GM18519 (cell line): ENCODE measurements at regions not wholly inside any gene's neighbourhood (a gene's known extent, or its start where the extent isn't known, plus 50 kb on each side); places are given as distances from the start of the nearest gene placed in this dataset.
"Not testable (repeated sequence)": the region's sequence is repeated elsewhere in the genome, so short reads cannot be mapped to it uniquely, and the experiment has no call there.

Experiments
- ATAC-seq: cut with Tn5 transposase; IDR thresholded peaks from one replicate; pipeline ENCODE4 v1.9.1; 2021; ENCODE audit warnings: mild to moderate bottlenecking, moderate library complexity; ENCODE audit not compliant: unreplicated experiment, low FRiP score

DNA sequence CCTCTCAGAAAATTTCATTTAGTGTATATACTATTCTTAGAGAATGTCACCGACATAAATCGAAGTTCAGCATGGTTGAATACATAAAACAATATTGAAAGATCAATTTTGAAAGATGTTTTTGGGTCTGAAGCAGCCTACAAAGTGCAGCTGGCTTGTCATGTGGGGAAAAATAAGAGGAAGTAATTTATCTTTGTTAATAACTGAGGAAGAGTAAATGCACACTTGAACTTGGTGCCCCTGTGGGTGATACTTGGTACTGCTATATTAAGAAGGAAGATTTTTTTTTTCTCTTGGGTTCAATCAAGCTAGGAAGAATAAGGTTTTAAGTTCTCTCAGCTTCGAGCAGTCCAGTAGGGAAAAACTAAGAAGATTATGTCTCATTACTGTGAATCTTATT is 661.3 kb downstream of the RPL10L start:
- ATAC-seq: no peak

DNA sequence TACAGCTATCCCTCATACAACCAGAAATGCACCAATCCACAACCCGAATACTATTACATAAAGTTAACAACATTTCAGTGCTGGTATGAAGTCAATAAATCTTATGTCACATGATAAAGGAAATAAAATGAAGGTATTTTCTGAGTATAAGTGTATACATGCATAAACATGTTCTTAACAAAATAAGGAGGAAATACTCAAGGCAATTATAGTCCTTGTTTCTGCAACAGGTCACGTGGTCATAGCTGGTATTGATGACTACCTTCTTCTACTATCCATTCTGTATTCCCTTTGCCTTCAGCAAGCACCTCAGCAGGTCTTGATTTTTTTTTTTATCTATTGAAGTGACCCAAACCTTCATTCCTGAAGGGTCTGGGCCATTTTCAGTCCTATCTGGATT is 675.6 kb downstream of the RPL10L start:
- ATAC-seq: no peak

DNA sequence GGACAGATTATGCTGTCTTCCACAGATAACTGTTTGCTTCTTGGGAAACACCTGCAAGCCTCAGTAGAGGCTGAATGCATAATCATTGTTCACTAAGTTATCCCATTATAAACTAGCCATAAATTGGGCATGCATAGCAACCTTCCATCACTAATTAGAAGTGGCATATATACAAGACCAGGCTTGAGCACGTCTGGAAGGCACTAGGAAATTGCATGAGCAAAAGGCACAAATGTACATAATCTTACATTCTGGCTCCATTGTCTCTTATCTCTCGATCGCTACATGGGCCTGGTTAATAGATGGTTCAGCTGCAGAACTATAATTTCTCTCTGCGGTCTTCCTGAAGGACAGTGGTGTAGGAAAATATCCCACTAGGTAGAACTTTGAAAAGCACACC is 679.2 kb downstream of the RPL10L start:
- ATAC-seq: no peak

DNA sequence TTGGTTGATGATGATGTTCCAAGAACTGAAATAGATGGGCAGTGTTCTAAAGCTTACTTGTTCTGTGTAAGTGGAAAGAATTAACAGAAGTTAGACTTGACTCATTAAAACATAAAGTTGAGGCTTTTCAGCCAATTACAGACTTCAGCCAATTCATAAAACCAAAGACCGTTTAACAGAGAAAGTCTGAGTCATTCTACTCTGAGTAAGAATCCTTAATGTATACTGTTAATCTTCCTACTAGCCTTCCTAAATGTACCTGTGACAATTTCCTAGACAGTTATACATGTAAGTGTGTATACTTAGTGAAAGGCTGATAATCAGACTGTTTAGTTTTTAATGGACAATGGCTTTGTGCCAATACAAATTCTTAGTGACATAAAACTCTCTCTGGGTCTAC is 681.0 kb downstream of the RPL10L start:
- no peak for ATAC-seq

DNA sequence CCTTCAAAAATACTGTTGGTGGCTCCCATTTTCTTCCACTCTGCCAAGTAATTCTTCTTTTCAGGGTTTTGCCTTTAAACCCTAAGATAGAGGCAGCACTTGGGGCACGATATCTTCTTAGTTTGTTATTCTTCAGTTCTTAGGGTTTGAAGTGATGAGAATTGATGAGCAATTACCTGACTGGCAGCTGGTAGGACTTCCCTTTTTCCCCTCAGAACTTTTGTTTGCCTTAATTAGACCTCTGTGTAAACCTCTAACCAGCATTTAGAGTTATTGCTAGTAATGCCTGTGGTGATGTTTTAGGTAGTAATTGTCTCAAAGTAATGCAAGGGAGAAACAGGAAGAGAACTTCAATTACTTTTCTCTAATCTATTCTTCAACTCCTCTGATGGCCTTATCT is 683.5 kb downstream of the RPL10L start:
- no peak for ATAC-seq

DNA sequence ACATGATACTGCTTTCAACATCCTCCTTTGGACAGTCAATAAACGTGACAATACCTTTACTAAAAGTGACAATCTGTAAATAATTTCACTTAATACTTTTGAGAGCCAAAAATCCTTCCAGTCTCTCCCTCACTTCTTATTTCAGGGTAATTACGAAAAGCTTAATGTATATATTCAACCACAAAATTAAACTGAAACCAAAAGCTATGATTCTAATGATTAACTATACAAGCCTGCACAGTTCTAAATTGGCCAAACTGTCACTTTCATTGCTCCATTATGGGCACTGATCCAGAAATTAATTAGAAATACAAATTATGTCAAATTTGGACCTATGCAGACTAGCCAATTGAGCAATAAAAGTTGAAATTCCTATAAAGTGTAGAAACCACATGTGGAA is 696.5 kb upstream of the MIS18BP1 start:
- ATAC-seq: no peak

DNA sequence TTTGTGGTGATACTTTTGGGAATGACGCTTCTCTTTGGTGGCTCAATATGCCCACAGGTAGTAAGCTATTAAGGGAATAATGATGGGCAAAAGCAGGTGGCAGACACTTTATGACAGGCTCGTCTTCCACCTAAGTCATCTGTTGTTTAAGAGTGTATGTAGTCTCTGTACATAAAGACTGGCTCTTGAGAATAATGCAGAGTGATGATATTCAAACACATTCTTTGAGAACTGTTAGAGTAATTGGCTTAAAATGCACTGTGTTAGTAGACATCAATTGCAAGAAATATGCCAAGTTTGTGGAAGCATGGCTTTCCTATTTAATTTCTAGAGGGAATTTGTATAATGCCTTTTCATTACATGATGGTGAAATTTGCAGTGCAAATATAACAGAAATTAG is 694.8 kb upstream of the MIS18BP1 start:
- no peak for ATAC-seq

DNA sequence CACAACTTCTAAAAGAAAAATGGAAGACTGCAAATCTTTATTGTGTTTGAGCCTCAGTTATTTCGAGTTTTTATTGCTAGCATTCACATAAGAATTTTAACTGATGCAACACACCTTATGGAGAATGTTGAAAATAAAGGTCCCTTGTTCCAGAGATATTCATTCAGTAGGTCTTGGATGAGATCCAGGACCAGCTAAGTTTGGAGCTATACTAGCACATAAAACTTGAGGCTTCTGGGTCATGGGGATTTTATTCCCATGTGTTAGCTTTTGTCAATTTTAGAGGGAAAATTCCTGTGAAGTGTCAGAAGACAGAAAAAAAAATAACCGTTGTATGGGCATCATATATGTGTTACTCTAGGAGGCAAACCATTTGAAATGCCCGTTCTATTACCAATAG is 693.2 kb upstream of the MIS18BP1 start:
- no peak for ATAC-seq

DNA sequence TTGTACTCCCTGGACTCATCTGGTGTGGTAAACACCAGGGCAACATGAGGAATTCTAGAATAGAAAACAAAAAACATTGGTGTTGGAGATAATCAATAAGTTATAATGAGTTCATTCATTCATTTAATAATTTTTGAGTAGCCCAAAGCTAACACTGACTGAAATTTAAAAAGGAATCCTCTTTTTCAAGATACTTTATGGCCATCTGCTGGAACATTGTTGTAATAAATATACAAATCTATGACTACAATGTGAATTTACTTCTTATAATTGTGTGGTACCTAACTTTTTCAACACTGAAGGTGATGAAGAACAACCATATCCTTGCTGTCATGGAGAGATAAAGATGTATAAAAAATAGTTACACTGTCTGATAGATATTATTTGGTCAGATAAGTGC is 687.3 kb upstream of the MIS18BP1 start:
- no peak for ATAC-seq

DNA sequence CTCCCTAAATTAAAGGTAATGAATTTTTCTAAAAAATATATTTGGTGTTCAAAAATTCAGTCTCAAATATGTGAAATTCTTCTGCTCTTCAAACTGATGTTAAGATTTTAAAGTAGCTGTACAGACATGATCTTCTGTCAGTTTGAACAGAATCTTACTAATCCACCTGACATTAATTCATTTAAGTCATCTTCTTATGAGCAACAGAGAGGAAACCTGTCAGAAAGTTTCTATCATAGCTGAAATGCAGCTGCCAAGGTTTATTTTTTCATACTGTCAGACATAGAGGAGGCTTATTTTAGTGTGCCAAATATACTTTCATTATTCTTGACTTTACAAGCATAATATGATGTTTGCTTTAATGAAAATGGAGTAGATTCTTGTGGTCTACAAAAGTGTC is 686.6 kb upstream of the MIS18BP1 start:
- ATAC-seq: no peak

DNA sequence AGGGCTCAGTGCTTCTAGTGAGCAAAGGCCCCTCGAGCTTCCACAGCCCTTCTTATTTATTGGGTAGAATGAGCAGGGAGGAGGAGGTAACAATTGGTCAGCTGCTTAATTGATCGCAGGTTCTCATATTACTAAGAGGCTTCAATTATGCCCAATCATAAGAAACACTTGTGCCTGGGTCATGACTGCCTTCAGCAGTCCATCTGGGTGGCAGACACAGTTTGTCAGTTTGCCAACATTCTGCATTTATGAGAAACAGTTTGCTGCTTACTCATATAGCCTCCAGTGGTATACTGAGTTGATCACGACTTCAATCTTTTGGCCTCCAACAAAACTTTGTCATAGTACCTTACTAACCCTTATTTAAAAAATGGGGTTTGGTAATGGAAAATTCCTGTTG is 667.0 kb upstream of the MIS18BP1 start:
- ATAC-seq: not testable (repeated sequence)

DNA sequence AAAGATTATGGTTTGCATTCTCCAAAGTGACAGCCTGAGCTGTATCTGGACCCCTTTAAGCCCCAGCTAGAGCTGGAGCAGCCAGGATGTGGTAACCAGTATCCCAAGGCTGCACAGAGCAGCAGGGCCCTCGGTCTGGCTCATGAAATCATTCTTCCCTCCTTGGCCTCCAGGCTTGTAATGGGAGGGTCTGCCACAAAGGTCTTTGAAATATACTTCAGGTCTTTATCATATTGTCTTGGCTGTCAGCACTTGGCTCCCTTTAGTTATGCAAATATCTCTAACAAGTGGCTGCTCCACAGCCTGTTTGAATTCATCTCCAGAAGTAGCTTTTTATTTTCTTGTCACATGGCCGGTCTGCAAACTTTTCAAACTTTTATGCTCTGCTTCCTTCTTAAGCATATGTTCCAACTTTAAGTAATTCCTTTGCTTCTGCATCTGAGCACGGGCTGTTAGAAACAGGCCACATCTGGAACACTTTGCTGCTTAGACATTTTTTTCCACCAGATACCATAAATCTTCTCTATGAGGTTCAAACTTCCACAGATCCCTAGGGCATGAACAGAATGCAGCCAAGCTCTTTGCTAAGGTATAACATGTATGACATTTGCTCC is 663.4 kb upstream of the MIS18BP1 start:
- ATAC-seq: no peak

DNA sequence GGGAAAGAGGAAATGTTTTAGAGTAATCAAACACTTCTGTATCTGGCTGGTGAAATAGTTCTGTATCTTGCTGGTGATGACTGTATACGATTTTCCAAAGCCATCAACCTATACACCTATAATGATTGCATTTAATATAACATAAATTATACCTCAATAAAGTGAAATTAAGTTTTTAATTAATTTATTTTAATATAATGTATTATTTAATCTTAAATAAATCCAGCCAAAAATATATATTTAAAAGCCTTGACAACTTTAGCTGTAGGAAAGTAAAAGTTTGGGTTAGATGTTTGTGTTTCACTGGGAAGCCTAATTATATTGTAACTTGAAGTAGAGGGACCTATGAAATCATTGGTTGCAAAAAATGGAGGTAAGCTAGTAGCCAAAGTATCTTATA is 654.8 kb upstream of the MIS18BP1 start:
- no peak for ATAC-seq

DNA sequence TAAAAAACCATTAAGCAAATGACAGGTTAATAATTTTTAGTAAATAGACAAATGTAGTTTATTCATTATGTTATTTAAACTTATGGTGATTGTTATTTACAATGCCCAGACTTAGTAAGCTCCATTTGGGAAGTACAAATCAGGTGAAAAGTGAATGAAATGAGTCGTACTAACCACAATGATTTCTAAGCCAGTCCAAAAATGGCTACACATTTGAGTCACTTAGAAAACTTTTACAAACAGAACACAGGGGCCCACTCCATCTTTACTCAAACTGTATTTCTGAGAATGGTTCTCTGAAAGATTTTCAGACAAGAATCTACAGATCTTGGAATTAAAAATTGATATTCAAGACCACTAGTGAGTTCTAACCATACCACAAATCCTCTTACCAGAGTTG is 653.3 kb upstream of the MIS18BP1 start:
- no peak for ATAC-seq

DNA sequence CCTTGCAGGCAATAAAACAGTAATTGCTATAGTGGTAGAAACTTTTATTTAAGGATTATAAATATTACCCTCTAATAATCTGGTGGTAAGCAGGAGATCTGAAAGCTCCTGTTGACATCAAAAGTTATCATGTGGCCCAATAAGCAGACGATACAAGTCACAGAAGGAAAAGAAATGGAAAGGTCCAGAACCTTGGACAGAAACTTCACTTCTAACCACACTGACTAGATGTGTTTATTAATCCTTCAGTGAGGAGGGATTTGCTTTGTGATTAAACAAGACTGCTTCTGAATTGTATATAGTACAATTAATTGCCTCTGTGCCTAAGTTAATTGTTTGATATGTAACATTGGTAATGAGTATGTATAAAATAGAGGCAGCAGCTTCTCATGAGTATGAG is 652.7 kb upstream of the MIS18BP1 start:
- ATAC-seq: no peak

DNA sequence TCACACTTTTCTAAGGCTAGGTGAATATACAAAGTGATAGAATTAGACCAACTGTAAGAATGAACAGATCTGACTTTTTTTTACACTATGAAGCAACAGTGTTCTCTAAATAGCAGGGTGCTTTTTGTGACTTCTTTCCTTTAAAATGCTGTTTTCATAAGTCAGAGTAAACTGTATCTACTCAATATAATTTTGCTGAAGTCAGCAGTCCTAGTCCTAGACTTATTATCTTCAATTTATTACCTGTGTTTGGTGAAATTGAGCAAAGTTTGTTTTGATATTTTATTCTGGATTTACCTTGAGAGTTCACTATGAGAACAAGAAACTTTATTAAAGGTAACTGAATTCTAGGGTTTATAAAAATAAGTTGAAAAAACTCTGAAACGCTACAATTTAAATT is 651.3 kb upstream of the MIS18BP1 start:
- ATAC-seq: no peak

DNA sequence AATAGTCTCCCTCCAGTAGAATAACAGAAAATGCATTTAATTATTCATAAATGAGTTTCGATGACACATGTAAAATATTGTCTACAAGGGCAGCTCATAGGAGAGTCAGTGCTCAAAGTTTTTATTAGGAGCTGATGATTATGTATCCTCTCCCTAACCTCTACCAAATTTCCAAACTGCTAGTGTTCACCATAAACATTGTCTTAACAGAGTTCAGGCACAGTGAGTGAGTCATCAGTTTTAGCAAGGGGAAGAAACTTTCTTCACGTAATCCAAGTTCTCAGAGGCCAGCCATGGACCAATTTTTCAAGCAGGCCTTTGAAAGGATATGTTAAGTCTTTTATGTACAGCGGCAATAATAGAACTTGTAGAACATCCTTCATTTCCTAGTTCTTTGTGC is 649.2 kb upstream of the MIS18BP1 start:
- no peak for ATAC-seq

DNA sequence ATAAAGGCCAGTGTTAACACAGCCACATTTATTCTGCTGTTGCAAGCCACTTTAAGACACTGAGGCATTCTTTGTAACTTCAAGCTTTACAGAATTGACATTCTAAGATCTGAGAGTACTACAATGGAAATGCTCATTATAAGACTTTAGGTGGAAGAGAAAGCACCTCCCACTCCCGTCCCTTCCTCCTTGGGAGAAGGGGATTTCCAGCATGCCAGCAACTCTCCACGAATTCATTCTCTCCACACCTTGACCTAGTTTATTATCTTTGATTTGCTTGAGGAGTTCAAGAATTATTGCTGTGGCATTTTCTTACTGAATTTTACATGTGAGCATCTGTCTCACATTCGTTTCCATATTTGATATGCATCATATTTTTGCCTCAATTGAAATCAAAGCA is 644.4 kb upstream of the MIS18BP1 start:
- no peak for ATAC-seq

DNA sequence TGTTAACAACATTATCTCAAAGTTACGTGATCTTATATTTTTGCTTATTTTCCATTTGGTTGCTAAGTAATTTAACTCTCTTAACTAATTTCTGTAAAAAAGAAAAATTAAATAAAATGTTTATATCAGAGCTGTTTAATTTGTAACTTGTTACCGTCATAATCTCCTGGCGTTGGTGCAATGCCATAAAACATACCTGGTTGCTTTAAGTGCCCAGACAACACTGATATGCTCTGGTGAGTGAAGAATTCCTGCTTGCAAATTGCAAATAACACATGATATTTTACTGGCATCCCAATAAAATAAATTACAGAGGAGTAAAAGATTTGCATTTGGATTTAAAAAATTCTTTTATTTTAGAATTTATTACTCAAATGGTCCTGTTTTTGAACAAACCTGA is 640.1 kb upstream of the MIS18BP1 start:
- no peak for ATAC-seq

DNA sequence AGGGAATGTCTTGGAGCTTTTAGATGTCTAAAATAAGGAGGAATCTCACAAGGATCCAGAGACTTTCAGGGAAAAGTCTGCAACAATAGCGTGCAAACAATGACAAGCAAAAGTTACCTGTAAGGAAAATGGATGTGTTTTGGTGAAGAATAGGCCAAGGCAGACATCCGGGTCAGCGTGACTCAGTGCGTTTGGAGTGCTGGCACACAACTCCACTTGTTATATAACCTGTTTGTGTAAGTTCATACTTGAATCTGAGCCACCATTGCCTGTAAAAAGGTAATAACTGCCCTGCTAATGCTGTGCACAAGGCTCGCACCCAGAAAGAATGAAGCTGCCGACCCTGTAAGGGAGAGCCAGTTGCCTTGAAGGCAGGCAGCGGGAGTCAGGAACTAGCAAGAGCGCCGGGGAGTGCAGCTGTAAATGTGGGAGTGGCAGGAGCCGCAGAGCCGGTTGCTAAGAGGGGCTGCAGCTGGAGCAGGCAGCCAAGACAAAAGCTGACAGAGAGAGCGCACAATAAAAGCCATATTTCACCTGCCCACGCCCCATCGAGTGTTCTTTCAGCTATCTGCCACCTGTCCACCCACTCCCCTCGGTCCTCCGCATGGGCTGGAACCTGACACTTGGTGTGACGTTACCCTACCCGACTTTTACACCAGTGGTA is 638.5 kb upstream of the MIS18BP1 start:
- no peak for ATAC-seq

DNA sequence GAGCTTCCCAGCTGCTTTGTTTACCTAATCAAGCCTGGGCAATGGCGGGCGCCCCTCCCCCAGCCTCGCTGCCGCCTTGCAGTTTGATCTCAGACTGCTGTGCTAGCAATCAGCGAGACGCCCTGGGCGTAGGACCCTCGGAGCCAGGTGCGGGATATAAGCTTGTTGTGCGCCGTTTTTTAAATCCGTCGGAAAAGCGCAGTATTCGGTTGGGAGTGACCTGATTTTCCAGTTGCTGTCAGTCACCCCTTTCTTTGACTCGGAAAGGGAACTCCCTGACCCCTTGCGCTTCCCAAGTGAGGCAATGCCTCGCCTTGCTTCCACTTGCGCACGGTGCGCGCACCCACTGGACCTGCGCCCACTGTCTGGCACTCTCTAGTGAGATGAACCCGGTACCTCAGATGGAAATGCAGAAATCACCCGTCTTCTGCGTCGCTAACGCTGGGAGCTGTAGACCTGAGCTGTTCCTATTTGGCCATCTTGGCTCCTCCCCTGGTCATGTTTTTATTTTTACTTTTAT is 635.8 kb upstream of the MIS18BP1 start:
- ATAC-seq: not testable (repeated sequence)

DNA sequence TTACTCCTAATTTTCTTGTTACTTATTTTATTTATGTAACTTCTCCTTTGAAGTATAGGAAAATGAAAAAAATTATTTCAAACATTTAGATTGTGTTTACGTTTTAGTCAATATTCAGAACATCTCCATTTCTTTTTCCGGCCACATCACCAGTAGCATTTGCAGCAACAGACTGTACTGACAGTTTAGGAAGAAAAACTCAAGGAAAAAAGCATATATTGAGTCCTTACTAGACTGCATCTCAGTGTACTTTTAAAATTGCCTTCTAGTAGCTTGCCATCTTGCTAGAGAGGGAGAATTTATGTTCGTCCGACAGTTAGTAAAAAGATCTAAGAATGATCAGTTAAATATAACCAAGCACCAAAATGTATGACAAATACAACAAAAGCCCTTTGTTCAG is 625.0 kb upstream of the MIS18BP1 start:
- ATAC-seq: no peak
